ENCODE measurements at regions not wholly inside any gene's neighbourhood (a gene's known extent, or its start where the extent isn't known, plus 50 kb on each side); places are given as distances from the start of the nearest gene placed in this dataset.

DNA sequence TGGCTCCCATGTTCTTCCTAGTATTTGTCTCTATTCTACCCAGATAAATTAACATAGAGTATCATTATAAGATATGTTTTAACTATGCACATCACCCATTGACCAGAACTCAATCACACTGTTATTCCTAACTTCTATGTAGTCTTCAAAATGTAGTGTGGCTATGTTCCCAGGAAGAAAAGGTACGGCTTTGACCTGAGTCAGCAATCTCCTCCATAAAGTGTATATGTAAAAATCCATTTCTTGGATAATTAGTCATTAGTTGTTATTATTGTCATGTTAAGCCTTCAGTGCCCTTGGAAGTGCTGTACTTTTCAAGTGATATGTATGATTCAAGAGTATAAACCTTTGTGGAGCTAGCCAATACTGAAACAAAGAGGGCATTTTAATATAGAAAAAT lies 444.0 kb upstream of the ZWINT start:
- Mint-ChIP-seq H3K27me3 (no peaks in the 10 kb centered on the region), H3K9me3 (peaks cover 0 to 14% (median 8%) of the 10 kb centered on the region in 8 donors), H3K4me3 (no peak overlapping the region), H3K4me1 (no peaks in the 10 kb centered on the region), H3K27ac (no peak overlapping the region), H3K36me3 (no peaks in the 10 kb centered on the region)
- no peaks in the 10 kb centered on the region for H3K9me3 ChIP-seq (ENCODE audit: control insufficient read depth in 1 of 2, low read length in 2 of 2)
- CTCF ChIA-PET (ENCODE audit: partially characterized antibody), result no interaction called here
- POLR2A ChIA-PET (ENCODE audit: partially characterized antibody), result no interaction called here
- no peaks in the 10 kb centered on the region for H3K27me3 ChIP-seq (ENCODE audit: insufficient read depth, low read length)
- H3K36me3 ChIP-seq (ENCODE audit: insufficient read depth, low read length), result no peaks in the 10 kb centered on the region
- intact Hi-C loops (cut with micrococcal nuclease), result no loop called here
- no peak for DNase-seq
- no peak overlapping the region for H3K4me3 ChIP-seq (ENCODE audit: low read length in 2 of 2)
- no peaks in the 10 kb centered on the region for H3K4me1 ChIP-seq (ENCODE audit: insufficient read depth, low read length)
- H3K27ac ChIP-seq (ENCODE audit: low read depth, low read length), result no peak overlapping the region

DNA sequence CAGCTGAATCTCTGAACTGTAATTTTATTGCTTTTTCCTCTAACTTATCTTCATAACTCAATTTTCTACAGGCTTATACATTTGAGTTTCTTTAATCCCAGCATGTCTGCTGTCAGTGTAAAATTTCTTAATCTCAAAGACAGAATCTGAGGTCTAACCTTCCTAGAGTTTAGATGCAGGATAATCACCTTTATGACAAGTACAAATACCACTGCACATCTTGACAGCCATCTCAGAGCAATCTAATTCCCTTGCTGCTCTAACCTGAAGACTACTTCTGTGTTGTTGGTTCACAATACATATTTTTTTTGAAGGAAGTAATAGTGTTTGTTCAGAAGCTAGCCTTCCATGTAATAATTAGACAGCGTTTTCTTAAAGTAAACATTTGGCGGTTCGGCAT lies 424.2 kb upstream of the ZWINT start:
- Histone ChIP-seq H3K9me3 (ENCODE audit: control insufficient read depth in 1 of 2, low read length in 2 of 2) (peaks cover 0 to 6% of the 10 kb centered on the region in 2 donors), H3K27me3 (ENCODE audit: insufficient read depth, low read length) (no peaks in the 10 kb centered on the region), H3K36me3 (ENCODE audit: insufficient read depth, low read length) (no peaks in the 10 kb centered on the region), H3K4me3 (ENCODE audit: low read length in 2 of 2) (no peak overlapping the region), H3K4me1 (ENCODE audit: insufficient read depth, low read length) (no peaks in the 10 kb centered on the region), H3K27ac (ENCODE audit: low read depth, low read length) (no peak overlapping the region)
- H3K9me3 Mint-ChIP-seq, result peaks cover 0 to 16% (median 4%) of the 10 kb centered on the region in 8 donors
- intact Hi-C loops (cut with micrococcal nuclease), result no loop called here
- no peaks in the 10 kb centered on the region for H3K27me3 Mint-ChIP-seq
- H3K27ac Mint-ChIP-seq, result no peak overlapping the region
- H3K4me1 Mint-ChIP-seq, result no peaks in the 10 kb centered on the region
- no peak for DNase-seq
- no peaks in the 10 kb centered on the region for H3K36me3 Mint-ChIP-seq
- POLR2A ChIA-PET (ENCODE audit: partially characterized antibody), result no interaction called here
- H3K4me3 Mint-ChIP-seq, result no peak overlapping the region
- CTCF ChIA-PET (ENCODE audit: partially characterized antibody), result no interaction called here

DNA sequence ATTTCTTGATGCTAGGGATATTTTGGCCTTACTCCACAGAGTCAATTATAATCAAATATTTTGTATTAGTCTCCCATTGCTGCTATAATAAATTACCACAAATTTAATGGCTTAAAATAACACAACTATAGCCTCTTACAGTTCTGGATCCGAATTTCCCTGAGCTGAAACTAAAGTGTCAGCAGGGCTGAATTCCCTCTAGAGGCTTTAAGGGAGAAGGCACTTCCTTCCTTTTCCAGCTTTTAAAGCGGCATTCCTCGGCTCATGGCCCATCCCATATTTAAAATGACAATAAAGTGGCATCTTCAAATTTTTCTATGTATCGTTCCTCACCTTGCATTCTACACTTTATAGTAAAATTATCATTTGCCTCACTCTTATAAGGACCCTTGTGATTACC lies 421.4 kb upstream of the ZWINT start:
- Histone ChIP-seq H3K9me3 (ENCODE audit: control insufficient read depth in 1 of 2, low read length in 2 of 2) (peaks cover 0 to 9% of the 10 kb centered on the region in 2 donors), H3K4me1 (ENCODE audit: insufficient read depth, low read length) (no peaks in the 10 kb centered on the region), H3K27ac (ENCODE audit: low read depth, low read length) (no peak overlapping the region), H3K36me3 (ENCODE audit: insufficient read depth, low read length) (no peaks in the 10 kb centered on the region), H3K27me3 (ENCODE audit: insufficient read depth, low read length) (no peaks in the 10 kb centered on the region), H3K4me3 (ENCODE audit: low read length in 2 of 2) (no peak overlapping the region)
- H3K4me3 Mint-ChIP-seq, result no peak overlapping the region
- no peak overlapping the region for H3K27ac Mint-ChIP-seq
- peaks cover 0 to 13% (median 5%) of the 10 kb centered on the region in 8 donors for H3K9me3 Mint-ChIP-seq
- DNase-seq, result no peak
- H3K4me1 Mint-ChIP-seq, result no peaks in the 10 kb centered on the region
- CTCF ChIA-PET (ENCODE audit: partially characterized antibody), result no interaction called here
- H3K27me3 Mint-ChIP-seq, result no peaks in the 10 kb centered on the region
- intact Hi-C loops (cut with micrococcal nuclease), result no loop called here
- H3K36me3 Mint-ChIP-seq, result no peaks in the 10 kb centered on the region
- POLR2A ChIA-PET (ENCODE audit: partially characterized antibody), result no interaction called here

DNA sequence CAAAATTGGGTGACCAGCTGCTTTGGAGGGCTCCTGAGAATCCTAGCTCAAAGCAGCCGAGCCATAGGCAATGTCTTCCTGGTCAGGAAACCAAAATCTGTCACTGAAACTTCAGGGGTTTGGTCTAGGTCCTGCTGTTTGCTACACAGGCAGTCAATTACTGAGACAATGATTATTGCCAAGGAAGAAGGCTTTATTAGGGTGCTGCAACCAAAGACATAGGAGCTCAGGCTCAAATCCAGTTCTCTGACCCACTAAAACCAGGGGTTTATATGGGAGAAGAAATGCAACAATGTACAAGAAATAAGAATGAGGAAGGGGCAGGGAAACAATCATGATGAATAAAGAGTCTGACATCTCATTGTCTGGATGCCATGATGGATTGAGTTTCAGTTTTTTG lies 410.3 kb upstream of the ZWINT start:
- Histone ChIP-seq H3K27ac (ENCODE audit: low read depth, low read length) (no peak overlapping the region), H3K9me3 (ENCODE audit: control insufficient read depth in 1 of 2, low read length in 2 of 2) (no peaks in the 10 kb centered on the region), H3K27me3 (ENCODE audit: insufficient read depth, low read length) (no peaks in the 10 kb centered on the region), H3K4me3 (ENCODE audit: low read length in 2 of 2) (no peak overlapping the region), H3K4me1 (ENCODE audit: insufficient read depth, low read length) (no peaks in the 10 kb centered on the region), H3K36me3 (ENCODE audit: insufficient read depth, low read length) (no peaks in the 10 kb centered on the region)
- no peak for DNase-seq
- no peak overlapping the region for H3K4me3 Mint-ChIP-seq
- H3K27ac Mint-ChIP-seq, result no peak overlapping the region
- no peaks in the 10 kb centered on the region for H3K36me3 Mint-ChIP-seq
- ChIA-PET CTCF (ENCODE audit: partially characterized antibody) (no interaction called here), POLR2A (ENCODE audit: partially characterized antibody) (no interaction called here)
- H3K9me3 Mint-ChIP-seq, result peaks cover 0 to 19% (median 7%) of the 10 kb centered on the region in 8 donors
- intact Hi-C loops (cut with micrococcal nuclease), result no loop called here
- no peaks in the 10 kb centered on the region for H3K27me3 Mint-ChIP-seq
- no peaks in the 10 kb centered on the region for H3K4me1 Mint-ChIP-seq

DNA sequence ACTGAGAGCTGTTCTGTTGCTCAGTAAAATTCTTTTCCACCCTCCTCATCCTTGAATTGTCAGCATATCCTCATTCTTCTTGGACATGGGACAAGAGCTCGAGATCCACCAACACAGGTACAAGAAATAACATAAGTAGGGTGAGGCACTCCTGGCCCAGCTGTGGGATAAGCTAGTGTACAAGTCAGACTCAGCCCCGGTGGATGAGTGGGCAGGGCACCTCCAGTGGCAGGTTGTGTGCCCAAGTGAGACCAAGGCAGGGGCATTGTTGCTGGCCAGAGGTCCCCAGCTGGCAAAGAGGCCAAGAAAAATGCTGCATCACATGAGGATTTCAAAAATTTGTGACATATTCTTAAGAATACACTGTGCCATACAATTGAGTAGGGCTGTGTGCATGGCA lies 402.0 kb upstream of the ZWINT start:
- Histone ChIP-seq H3K36me3 (ENCODE audit: insufficient read depth, low read length) (no peaks in the 10 kb centered on the region), H3K9me3 (ENCODE audit: control insufficient read depth in 1 of 2, low read length in 2 of 2) (peaks cover 0 to 4% of the 10 kb centered on the region in 2 donors), H3K4me1 (ENCODE audit: insufficient read depth, low read length) (no peaks in the 10 kb centered on the region), H3K27me3 (ENCODE audit: insufficient read depth, low read length) (no peaks in the 10 kb centered on the region), H3K27ac (ENCODE audit: low read depth, low read length) (no peak overlapping the region), H3K4me3 (ENCODE audit: low read length in 2 of 2) (no peak overlapping the region)
- intact Hi-C loops (cut with micrococcal nuclease), result no loop called here
- H3K27me3 Mint-ChIP-seq, result no peaks in the 10 kb centered on the region
- DNase-seq, result no peak
- ChIA-PET POLR2A (ENCODE audit: partially characterized antibody) (no interaction called here), CTCF (ENCODE audit: partially characterized antibody) (no interaction called here)
- no peak overlapping the region for H3K4me3 Mint-ChIP-seq
- peaks cover 3 to 27% (median 11%) of the 10 kb centered on the region in 8 donors for H3K9me3 Mint-ChIP-seq
- no peak overlapping the region for H3K27ac Mint-ChIP-seq
- no peaks in the 10 kb centered on the region for H3K4me1 Mint-ChIP-seq
- H3K36me3 Mint-ChIP-seq, result peaks cover 0 to 1% of the 10 kb centered on the region in 2 donors

DNA sequence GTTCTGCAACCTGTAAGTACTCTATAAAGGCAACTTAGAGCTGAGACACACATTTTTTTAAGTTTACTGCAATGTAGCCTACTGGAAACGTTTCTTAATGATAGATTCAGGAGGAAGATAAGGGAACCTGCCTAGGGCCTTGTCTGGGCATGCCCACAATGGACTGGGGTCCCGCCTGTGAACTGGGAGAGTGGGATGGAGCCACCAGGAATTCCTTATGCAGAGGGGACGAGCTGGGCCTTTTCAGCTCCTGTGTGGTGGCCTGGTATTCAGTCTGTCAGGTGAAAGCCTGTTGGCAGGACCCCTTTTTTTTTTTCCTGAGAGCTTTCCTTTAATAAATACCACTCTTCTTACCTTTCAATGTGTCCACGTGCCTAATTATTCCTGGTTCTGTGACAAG lies 384.4 kb upstream of the ZWINT start:
- Mint-ChIP-seq H3K27me3 (no peaks in the 10 kb centered on the region), H3K36me3 (no peaks in the 10 kb centered on the region), H3K9me3 (peaks cover 0 to 5% (median 1%) of the 10 kb centered on the region in 8 donors), H3K4me3 (no peak overlapping the region), H3K27ac (no peak overlapping the region), H3K4me1 (no peaks in the 10 kb centered on the region)
- CTCF ChIA-PET (ENCODE audit: partially characterized antibody), result no interaction called here
- Histone ChIP-seq H3K9me3 (ENCODE audit: control insufficient read depth in 1 of 2, low read length in 2 of 2) (no peaks in the 10 kb centered on the region), H3K36me3 (ENCODE audit: insufficient read depth, low read length) (no peaks in the 10 kb centered on the region), H3K4me3 (ENCODE audit: low read length in 2 of 2) (no peak overlapping the region), H3K27ac (ENCODE audit: low read depth, low read length) (no peak overlapping the region), H3K4me1 (ENCODE audit: insufficient read depth, low read length) (no peaks in the 10 kb centered on the region), H3K27me3 (ENCODE audit: insufficient read depth, low read length) (no peaks in the 10 kb centered on the region)
- intact Hi-C loops (cut with micrococcal nuclease), result no loop called here
- POLR2A ChIA-PET (ENCODE audit: partially characterized antibody), result no interaction called here
- no peak for DNase-seq

DNA sequence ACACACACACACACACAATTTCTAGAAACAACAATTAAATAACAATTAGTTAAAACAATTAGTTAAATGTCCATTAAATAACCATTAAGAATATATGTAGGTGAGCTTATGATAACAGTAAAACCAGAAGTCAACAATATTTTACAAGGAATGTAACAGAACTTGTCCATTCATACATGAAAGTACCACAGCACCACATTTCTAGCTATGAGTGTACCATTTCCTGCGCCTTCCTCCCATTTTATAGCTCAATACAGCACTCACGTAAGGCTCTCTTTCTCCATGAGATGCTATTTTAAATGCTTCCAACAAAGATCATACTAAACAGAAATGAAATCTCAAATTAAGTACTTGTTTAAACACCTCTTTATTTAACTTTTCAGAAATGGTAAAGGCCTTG lies 367.3 kb upstream of the ZWINT start:
- Mint-ChIP-seq H3K27me3 (no peaks in the 10 kb centered on the region), H3K27ac (no peak overlapping the region), H3K4me1 (no peaks in the 10 kb centered on the region), H3K36me3 (no peaks in the 10 kb centered on the region), H3K9me3 (peaks cover 0 to 19% (median 7%) of the 10 kb centered on the region in 8 donors), H3K4me3 (no peak overlapping the region)
- intact Hi-C loops (cut with micrococcal nuclease), result no loop called here
- no peak for DNase-seq
- Histone ChIP-seq H3K36me3 (ENCODE audit: insufficient read depth, low read length) (no peaks in the 10 kb centered on the region), H3K4me3 (ENCODE audit: low read length in 2 of 2) (no peak overlapping the region), H3K27me3 (ENCODE audit: insufficient read depth, low read length) (no peaks in the 10 kb centered on the region), H3K4me1 (ENCODE audit: insufficient read depth, low read length) (no peaks in the 10 kb centered on the region), H3K27ac (ENCODE audit: low read depth, low read length) (no peak overlapping the region), H3K9me3 (ENCODE audit: control insufficient read depth in 1 of 2, low read length in 2 of 2) (no peaks in the 10 kb centered on the region)
- CTCF ChIA-PET (ENCODE audit: partially characterized antibody), result no interaction called here
- POLR2A ChIA-PET (ENCODE audit: partially characterized antibody), result no interaction called here

DNA sequence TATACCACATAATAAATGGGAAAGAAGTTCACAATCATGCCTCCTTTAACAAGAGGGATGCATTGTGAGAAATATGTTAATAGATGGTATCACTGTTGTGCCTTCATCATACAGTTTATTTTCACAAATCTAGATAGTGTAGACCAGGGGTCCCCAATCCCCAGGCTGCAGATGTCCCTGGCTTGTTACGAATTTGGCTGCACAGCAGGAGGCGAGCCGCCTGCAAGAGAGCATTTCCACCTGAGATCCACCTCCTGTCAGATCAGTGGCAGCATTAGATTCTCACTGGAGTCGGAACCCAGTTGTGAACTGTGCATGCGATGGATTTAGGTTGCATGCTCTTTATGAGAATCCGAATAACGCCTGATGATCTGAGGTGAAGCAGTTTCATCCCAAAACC lies 361.9 kb upstream of the ZWINT start:
- Histone ChIP-seq H3K9me3 (ENCODE audit: control insufficient read depth in 1 of 2, low read length in 2 of 2) (no peaks in the 10 kb centered on the region), H3K4me3 (ENCODE audit: low read length in 2 of 2) (no peak overlapping the region), H3K27ac (ENCODE audit: low read depth, low read length) (no peak overlapping the region), H3K27me3 (ENCODE audit: insufficient read depth, low read length) (no peaks in the 10 kb centered on the region), H3K36me3 (ENCODE audit: insufficient read depth, low read length) (no peaks in the 10 kb centered on the region), H3K4me1 (ENCODE audit: insufficient read depth, low read length) (no peaks in the 10 kb centered on the region)
- Mint-ChIP-seq H3K27me3 (no peaks in the 10 kb centered on the region), H3K36me3 (no peaks in the 10 kb centered on the region), H3K9me3 (peaks cover 0 to 9% (median 4%) of the 10 kb centered on the region in 8 donors), H3K4me1 (no peaks in the 10 kb centered on the region), H3K4me3 (no peak overlapping the region), H3K27ac (no peak overlapping the region)
- intact Hi-C loops (cut with micrococcal nuclease), result no loop called here
- POLR2A ChIA-PET (ENCODE audit: partially characterized antibody), result no interaction called here
- no peak for DNase-seq
- CTCF ChIA-PET (ENCODE audit: partially characterized antibody), result no interaction called here

Data from CD4-positive, alpha-beta memory T cell (primary cell).